ENCODE measurements at regions not wholly inside any gene's neighbourhood (a gene's known extent, or its start where the extent isn't known, plus 50 kb on each side); places are given as distances from the start of the nearest gene placed in this dataset.

DNA sequence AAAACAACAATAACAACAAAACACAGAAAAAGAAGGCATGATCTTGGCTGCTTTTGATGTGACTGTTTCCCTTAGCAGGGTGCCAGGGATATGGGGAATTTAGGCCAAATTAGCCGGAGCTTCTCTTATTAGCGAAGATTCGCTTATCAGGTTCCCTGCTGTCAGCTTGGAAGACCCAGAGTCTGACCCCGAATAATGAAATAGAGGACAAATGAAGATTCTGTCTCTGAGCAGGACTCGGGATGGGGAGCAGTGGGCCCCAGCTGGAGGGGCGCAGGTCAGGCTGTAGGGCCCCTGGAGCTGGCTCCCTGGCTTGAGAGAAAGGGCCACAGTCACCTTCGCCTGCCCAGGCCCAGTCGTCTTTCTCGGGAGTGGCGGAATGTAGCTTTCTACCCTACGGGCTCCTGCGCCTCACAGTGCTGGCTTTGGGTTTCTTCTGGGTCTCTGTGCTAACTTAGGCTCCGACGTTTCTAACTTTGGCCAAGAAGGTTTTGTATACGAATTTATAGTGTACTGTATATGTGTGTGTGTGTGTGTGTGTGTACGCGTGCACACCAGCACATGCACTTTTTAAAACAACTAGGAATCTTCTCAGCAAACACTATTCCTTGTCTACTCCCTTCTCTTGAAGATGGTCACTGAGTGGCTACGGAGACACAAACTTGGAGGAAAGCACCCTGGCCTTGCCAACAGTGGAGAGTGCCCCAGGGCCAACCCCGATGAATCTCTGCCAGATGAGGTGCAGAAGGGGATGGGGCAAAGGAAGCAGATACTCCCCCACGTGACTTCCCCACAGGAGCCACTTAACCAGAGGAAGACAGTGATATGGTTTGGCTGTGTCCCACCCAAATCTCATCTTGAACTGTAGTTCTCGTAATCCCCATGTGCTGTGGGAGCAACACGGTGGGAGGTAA lies 195.6 kb upstream of the COPS8 start:
- Mint-ChIP-seq H3K9me3 (ENCODE audit: unreplicated experiment) (no peaks in the 10 kb centered on the region), H3K36me3 (ENCODE audit: insufficient read depth, unreplicated experiment) (no peaks in the 10 kb centered on the region), H3K27ac (ENCODE audit: low read depth, unreplicated experiment) (no peak overlapping the region), H3K27me3 (ENCODE audit: insufficient read depth, unreplicated experiment) (no peaks in the 10 kb centered on the region), H3K4me3 (ENCODE audit: unreplicated experiment) (no peak overlapping the region), H3K4me1 (ENCODE audit: insufficient read depth, unreplicated experiment) (no peaks in the 10 kb centered on the region)
- intact Hi-C loops (cut with micrococcal nuclease): no loop called here
- TF ChIP-seq, protein P1, sequence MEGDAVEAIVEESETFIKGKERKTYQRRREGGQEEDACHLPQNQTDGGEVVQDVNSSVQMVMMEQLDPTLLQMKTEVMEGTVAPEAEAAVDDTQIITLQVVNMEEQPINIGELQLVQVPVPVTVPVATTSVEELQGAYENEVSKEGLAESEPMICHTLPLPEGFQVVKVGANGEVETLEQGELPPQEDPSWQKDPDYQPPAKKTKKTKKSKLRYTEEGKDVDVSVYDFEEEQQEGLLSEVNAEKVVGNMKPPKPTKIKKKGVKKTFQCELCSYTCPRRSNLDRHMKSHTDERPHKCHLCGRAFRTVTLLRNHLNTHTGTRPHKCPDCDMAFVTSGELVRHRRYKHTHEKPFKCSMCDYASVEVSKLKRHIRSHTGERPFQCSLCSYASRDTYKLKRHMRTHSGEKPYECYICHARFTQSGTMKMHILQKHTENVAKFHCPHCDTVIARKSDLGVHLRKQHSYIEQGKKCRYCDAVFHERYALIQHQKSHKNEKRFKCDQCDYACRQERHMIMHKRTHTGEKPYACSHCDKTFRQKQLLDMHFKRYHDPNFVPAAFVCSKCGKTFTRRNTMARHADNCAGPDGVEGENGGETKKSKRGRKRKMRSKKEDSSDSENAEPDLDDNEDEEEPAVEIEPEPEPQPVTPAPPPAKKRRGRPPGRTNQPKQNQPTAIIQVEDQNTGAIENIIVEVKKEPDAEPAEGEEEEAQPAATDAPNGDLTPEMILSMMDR (IDR thresholded peaks at IDR 0.05; ENCODE audit: unreplicated experiment): no peak
- BruUV-seq (replicated peaks): no TSS peak
- ChIA-PET POLR2A (interaction anchor here (0.5 kb wide), 1 partner anchor 931 kb away, joined by 3 read pairs; no protein-coding TSS in a partner anchor), CTCF (interaction anchor here (0.6 to 1.3 kb wide), 3 partner anchors 10 to 138 kb away, joined by 3 to 4 read pairs (median 3); no protein-coding TSS in a partner anchor)
- no peak for DNase-seq (ENCODE audit: unreplicated experiment)

DNA sequence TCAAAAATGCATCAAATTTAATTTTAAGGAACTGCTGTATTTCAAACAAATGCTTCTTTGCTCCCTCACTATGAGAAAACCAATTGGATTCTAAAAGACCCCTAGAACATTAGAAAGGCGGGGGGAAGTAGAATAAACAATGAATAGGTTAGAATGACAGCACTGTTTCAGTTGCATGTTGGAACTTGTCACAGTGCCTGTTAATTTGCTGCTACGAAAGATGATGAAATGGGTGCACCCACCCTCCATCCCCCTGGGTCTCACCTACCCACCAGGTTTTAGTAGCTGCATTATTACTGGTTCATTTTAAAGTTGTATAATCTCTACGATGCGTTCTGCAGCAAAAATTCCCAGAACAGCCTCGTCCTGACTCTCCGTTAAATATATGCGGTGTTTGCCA lies 193.0 kb upstream of the COPS8 start:
- BruUV-seq (replicated peaks): no TSS peak
- H3K27me3 Mint-ChIP-seq (ENCODE audit: insufficient read depth, unreplicated experiment): no peaks in the 10 kb centered on the region
- no peaks in the 10 kb centered on the region for H3K4me1 Mint-ChIP-seq (ENCODE audit: insufficient read depth, unreplicated experiment)
- H3K9me3 Mint-ChIP-seq (ENCODE audit: unreplicated experiment): no peaks in the 10 kb centered on the region
- intact Hi-C loops (cut with micrococcal nuclease): no loop called here
- DNase-seq (ENCODE audit: unreplicated experiment): no peak
- CTCF ChIA-PET: no interaction called here
- TF ChIP-seq, protein P1 (IDR thresholded peaks at IDR 0.05; ENCODE audit: unreplicated experiment): no peak
- no peak overlapping the region for H3K4me3 Mint-ChIP-seq (ENCODE audit: unreplicated experiment)
- no peak overlapping the region for H3K27ac Mint-ChIP-seq (ENCODE audit: low read depth, unreplicated experiment)
- POLR2A ChIA-PET: no interaction called here
- H3K36me3 Mint-ChIP-seq (ENCODE audit: insufficient read depth, unreplicated experiment): no peaks in the 10 kb centered on the region

DNA sequence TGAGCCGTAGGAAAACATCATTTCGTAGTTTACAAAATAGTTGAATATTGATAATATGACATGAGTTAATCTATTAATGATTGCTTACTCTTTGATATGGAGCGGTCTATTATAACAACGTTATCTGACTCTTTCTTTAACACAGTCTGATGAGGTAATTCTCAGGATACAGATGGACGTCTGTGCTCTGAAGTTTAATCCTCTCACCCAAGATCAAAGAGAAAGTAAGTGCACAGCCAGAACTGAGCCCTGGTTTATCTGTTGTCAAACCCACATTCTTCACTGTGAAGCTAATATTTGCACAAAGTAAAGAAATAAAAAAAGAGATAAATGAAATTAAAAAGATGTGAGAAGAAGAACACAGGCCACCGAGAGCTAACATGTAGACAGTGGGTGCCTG lies 190.9 kb upstream of the COPS8 start:
- POLR2A ChIA-PET: interaction anchor here (1.0 kb wide), 1 partner anchor 125 kb away, joined by 3 read pairs; no protein-coding TSS in a partner anchor
- intact Hi-C loops (cut with micrococcal nuclease): no loop called here
- H3K27me3 Mint-ChIP-seq (ENCODE audit: insufficient read depth, unreplicated experiment): no peaks in the 10 kb centered on the region

DNA sequence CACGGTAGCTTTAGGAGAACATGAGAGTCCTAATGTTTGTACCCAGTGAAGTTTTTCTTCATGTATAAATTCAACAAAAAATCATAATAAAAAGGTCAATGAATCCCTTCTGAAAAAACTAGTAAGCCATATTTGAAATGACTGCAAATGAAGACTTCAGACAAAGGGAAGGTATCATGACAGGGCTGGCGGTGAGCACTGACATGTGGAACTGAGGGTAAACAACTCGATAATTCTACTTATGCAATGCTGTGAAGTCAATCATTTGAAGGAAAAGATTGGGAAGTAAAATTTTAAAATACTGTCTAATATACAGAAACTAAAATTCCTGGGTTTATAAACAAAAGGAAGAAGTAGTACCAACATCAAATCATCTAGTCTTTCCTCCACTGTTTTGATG lies 190.2 kb upstream of the COPS8 start:
- ChIA-PET POLR2A (interaction anchor here (1.0 kb wide), 1 partner anchor 126 kb away, joined by 3 read pairs; no protein-coding TSS in a partner anchor), CTCF (no interaction called here)
- H3K9me3 Mint-ChIP-seq (ENCODE audit: unreplicated experiment): no peaks in the 10 kb centered on the region
- no peaks in the 10 kb centered on the region for H3K27me3 Mint-ChIP-seq (ENCODE audit: insufficient read depth, unreplicated experiment)
- no peaks in the 10 kb centered on the region for H3K36me3 Mint-ChIP-seq (ENCODE audit: insufficient read depth, unreplicated experiment)
- H3K4me3 Mint-ChIP-seq (ENCODE audit: unreplicated experiment): no peak overlapping the region
- intact Hi-C loops (cut with micrococcal nuclease): no loop called here
- H3K27ac Mint-ChIP-seq (ENCODE audit: low read depth, unreplicated experiment): no peak overlapping the region
- DNase-seq (ENCODE audit: unreplicated experiment): no peak
- H3K4me1 Mint-ChIP-seq (ENCODE audit: insufficient read depth, unreplicated experiment): no peaks in the 10 kb centered on the region
- no TSS peak for BruUV-seq (replicated peaks)
- TF ChIP-seq, protein P1 (IDR thresholded peaks at IDR 0.05; ENCODE audit: unreplicated experiment): no peak

More for the DNA sequence above, 190.9 kb upstream of the COPS8 start:
- H3K4me1 Mint-ChIP-seq (ENCODE audit: insufficient read depth, unreplicated experiment): no peaks in the 10 kb centered on the region
- H3K36me3 Mint-ChIP-seq (ENCODE audit: insufficient read depth, unreplicated experiment): no peaks in the 10 kb centered on the region
- H3K27ac Mint-ChIP-seq (ENCODE audit: low read depth, unreplicated experiment): no peak overlapping the region
- CTCF ChIA-PET: no interaction called here
- no peak for DNase-seq (ENCODE audit: unreplicated experiment)
- BruUV-seq (replicated peaks): no TSS peak
- no peaks in the 10 kb centered on the region for H3K9me3 Mint-ChIP-seq (ENCODE audit: unreplicated experiment)
- no peak overlapping the region for H3K4me3 Mint-ChIP-seq (ENCODE audit: unreplicated experiment)
- TF ChIP-seq, protein P1 (IDR thresholded peaks at IDR 0.05; ENCODE audit: unreplicated experiment): no peak

All from MCF 10A (cell line).